Parathyroid adenoma (tissue), 2 donors: ENCODE measurements at regions not wholly inside any gene's neighbourhood (a gene's known extent, or its start where the extent isn't known, plus 50 kb on each side); places are given as distances from the start of the nearest gene placed in this dataset.

Experiments used
- H2AFZ ChIP-seq: fragments of 300-600 bp; sonication (generic); one replicate; pipeline ENCODE4 v1.7.0; 2017; ENCODE audit warnings: antibody characterized with exemption, mild to moderate bottlenecking
- H3K27ac ChIP-seq: fragments of 300-600 bp; sonication (generic); one replicate; pipeline ENCODE4 v1.7.0; 2017
- H3K27me3 ChIP-seq: fragments of 300-600 bp; sonication (generic); one replicate; pipeline ENCODE4 v1.7.0; 2017; ENCODE audit warnings: low read length; ENCODE audit not compliant: control insufficient read depth, insufficient read depth
- H3K36me3 ChIP-seq: fragments of 300-600 bp; sonication (generic); one replicate; pipeline ENCODE4 v1.7.0; 2017; ENCODE audit warnings: low read length; ENCODE audit not compliant: control insufficient read depth, insufficient read depth
- H3K4me1 ChIP-seq: fragments of 300-600 bp; sonication (generic); one replicate; pipeline ENCODE4 v1.7.0; 2017; ENCODE audit warnings: control low read depth
- H3K4me2 ChIP-seq: fragments of 300-600 bp; sonication (generic); one replicate; pipeline ENCODE4 v1.7.0; 2017; ENCODE audit warnings: low read length
- H3K4me3 ChIP-seq: fragments of 300-600 bp; sonication (generic); one replicate; pipeline ENCODE4 v1.7.0; 2017; ENCODE audit warnings: low read depth, low read length
- H3K79me2 ChIP-seq: fragments of 300-600 bp; sonication (generic); one replicate; pipeline ENCODE4 v1.7.0; 2017; ENCODE audit warnings: control low read depth
- H3K9ac ChIP-seq: fragments of 300-600 bp; sonication (generic); one replicate; pipeline ENCODE4 v1.7.0; 2017; ENCODE audit warnings: mild to moderate bottlenecking
- H3K9me3 ChIP-seq: fragments of 300-600 bp; sonication (generic); one replicate; pipeline ENCODE4 v1.7.0; 2017; ENCODE audit warnings: low read length; ENCODE audit not compliant: control insufficient read depth
- TF ChIP-seq, protein P1 (sequence below): fragments of 300-600 bp; sonication (generic); IDR thresholded peaks from one replicate; pipeline ENCODE4 v1.7.0; 2017; ENCODE audit warnings: antibody characterized with exemption, mild to moderate bottlenecking
- donor health status: primary hyperparathyroidism.

DNA sequence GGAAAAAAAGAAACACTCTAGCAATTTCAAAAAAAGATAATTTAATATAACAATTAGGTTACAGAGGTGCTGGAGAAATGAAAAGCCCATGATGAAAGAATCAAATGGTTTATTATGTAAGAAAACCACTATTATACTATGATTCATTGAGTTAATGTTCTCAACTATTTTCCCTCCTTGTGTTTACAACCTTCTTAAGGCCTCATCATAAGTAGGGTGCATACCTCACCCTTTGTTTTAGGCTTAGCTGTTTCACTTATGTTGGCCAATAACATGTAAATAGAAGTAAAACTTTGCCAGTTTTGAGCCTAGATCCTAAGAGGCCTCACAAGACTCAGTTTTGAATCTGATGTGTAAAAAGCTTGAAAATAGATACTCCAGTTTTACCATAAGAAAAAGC lies 418.3 kb upstream of the DDX18 start:
- Histone ChIP-seq H3K27ac (no peak overlapping the region), H3K4me2 (no peak overlapping the region), H3K9ac (no peak overlapping the region), H3K9me3 (no peaks in the 10 kb centered on the region), H3K27me3 (no peaks in the 10 kb centered on the region), H3K36me3 (no peaks in the 10 kb centered on the region), H3K4me1 (no peaks in the 10 kb centered on the region), H2AFZ (no peak overlapping the region), H3K79me2 (no peaks in the 10 kb centered on the region), H3K4me3 (no peak overlapping the region)
- TF ChIP-seq, protein P1, sequence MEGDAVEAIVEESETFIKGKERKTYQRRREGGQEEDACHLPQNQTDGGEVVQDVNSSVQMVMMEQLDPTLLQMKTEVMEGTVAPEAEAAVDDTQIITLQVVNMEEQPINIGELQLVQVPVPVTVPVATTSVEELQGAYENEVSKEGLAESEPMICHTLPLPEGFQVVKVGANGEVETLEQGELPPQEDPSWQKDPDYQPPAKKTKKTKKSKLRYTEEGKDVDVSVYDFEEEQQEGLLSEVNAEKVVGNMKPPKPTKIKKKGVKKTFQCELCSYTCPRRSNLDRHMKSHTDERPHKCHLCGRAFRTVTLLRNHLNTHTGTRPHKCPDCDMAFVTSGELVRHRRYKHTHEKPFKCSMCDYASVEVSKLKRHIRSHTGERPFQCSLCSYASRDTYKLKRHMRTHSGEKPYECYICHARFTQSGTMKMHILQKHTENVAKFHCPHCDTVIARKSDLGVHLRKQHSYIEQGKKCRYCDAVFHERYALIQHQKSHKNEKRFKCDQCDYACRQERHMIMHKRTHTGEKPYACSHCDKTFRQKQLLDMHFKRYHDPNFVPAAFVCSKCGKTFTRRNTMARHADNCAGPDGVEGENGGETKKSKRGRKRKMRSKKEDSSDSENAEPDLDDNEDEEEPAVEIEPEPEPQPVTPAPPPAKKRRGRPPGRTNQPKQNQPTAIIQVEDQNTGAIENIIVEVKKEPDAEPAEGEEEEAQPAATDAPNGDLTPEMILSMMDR, result no peak

DNA sequence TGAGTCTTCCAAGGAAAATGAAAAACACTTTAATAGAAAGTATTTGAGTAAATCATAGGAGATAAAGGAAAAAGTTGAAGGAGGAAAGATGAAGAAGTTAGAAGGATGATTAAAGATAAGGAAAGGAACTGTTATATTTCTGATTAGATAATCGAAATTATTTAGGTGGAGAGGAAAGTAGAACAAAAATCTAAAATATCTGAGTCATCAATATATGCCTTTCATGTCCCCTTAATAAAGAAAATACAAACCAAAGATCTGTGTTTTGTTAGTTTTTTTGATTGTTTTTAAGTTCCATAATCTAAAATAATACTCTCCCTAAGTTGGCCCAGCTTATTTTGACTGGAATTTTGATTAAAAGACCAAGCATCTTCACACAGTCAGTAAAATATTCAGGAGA lies 412.9 kb upstream of the DDX18 start:
- no peak overlapping the region for H3K4me2 ChIP-seq
- no peaks in the 10 kb centered on the region for H3K9me3 ChIP-seq
- no peak overlapping the region for H3K27ac ChIP-seq
- no peaks in the 10 kb centered on the region for H3K4me1 ChIP-seq
- H3K36me3 ChIP-seq, result no peaks in the 10 kb centered on the region
- no peaks in the 10 kb centered on the region for H3K79me2 ChIP-seq
- no peak overlapping the region for H2AFZ ChIP-seq
- H3K4me3 ChIP-seq, result no peak overlapping the region
- TF ChIP-seq, protein P1, result no peak
- H3K27me3 ChIP-seq, result no peaks in the 10 kb centered on the region
- no peak overlapping the region for H3K9ac ChIP-seq

DNA sequence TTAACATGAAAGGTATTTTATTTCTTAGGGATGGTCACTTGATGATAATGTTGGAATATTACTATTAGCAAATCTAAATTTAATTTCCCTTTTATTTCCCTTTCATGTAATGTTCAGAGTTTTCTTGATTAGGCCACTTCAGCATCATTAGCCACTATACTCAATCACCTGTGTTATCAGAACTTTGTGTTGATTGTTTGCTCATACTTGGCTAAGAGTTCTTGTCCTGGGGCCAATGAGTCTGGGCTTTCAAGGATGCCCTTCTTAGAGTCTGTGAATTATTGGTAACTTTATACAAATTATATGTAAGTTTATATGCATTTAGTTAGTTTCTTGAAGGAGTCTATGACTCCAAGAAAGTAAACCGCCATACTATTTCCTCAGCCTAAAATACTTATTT lies 408.0 kb upstream of the DDX18 start:
- H3K79me2 ChIP-seq, result no peaks in the 10 kb centered on the region

GRCh38 chr2:117407746-117408145 lies 406.7 kb upstream of the DDX18 start:
- no peak overlapping the region for H3K4me2 ChIP-seq
- TF ChIP-seq, protein P1, result no peak
- H3K9me3 ChIP-seq, result no peaks in the 10 kb centered on the region
- no peaks in the 10 kb centered on the region for H3K4me1 ChIP-seq
- no peak overlapping the region for H3K4me3 ChIP-seq
- H3K9ac ChIP-seq, result no peak overlapping the region
- H3K36me3 ChIP-seq, result no peaks in the 10 kb centered on the region
- H2AFZ ChIP-seq, result no peak overlapping the region
- no peaks in the 10 kb centered on the region for H3K27me3 ChIP-seq
- no peaks in the 10 kb centered on the region for H3K79me2 ChIP-seq
- no peak overlapping the region for H3K27ac ChIP-seq

More for the DNA sequence above, 408.0 kb upstream of the DDX18 start:
- H3K9me3 ChIP-seq, result no peaks in the 10 kb centered on the region
- no peak overlapping the region for H3K27ac ChIP-seq
- no peaks in the 10 kb centered on the region for H3K36me3 ChIP-seq
- no peak overlapping the region for H3K9ac ChIP-seq
- no peak overlapping the region for H3K4me2 ChIP-seq
- no peak overlapping the region for H2AFZ ChIP-seq
- H3K4me3 ChIP-seq, result no peak overlapping the region
- TF ChIP-seq, protein P1, result no peak
- no peaks in the 10 kb centered on the region for H3K27me3 ChIP-seq
- no peaks in the 10 kb centered on the region for H3K4me1 ChIP-seq

DNA sequence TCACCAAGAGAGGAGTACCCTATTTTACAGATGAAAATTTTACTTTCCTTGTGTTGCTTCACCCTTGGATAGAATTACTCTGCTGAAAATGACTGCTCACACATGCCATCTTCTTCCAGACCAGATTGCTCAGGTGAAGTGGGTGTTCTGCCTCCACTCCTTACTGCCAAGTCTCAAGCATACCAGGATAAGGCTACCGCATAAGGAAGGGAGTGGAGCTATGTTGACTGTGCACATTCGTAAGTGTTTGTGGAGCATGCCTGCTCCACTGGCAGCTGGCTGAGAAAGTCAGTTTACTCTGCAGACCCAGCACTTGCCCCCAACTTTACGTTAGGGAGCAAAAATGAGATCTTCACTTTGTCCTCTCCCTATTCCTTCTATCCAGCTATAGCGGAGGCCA lies 405.0 kb upstream of the DDX18 start:
- no peaks in the 10 kb centered on the region for H3K27me3 ChIP-seq

More for the DNA sequence above, 405.0 kb upstream of the DDX18 start:
- Histone ChIP-seq H3K36me3 (no peaks in the 10 kb centered on the region), H3K4me2 (no peak overlapping the region), H3K4me3 (no peak overlapping the region), H3K27ac (no peak overlapping the region), H3K9me3 (no peaks in the 10 kb centered on the region), H2AFZ (no peak overlapping the region), H3K4me1 (no peaks in the 10 kb centered on the region), H3K9ac (no peak overlapping the region), H3K79me2 (no peaks in the 10 kb centered on the region)
- TF ChIP-seq, protein P1, result no peak
